Panc1 (cell line): ENCODE measurements at regions not wholly inside any gene's neighbourhood (a gene's known extent, or its start where the extent isn't known, plus 50 kb on each side); places are given as distances from the start of the nearest gene placed in this dataset.

Experiments used
- ATAC-seq: fragments of 200-7000 bp; cut with Tn5 transposase; 2 replicates; pipeline ENCODE4 v1.9.1; 2020; ENCODE audit warnings: mild to moderate bottlenecking, moderate library complexity
- BruUV-seq: library from RNA; stranded (reverse); fragments of 400-500 nt; replicated peaks from 2 replicates; lab custom pipeline; 2021; lab: Mats Ljungman, UMichigan
- CTCF ChIA-PET: fragments of 300-600 bp; sonication (Branson Sonifier 250); formaldehyde crosslinking; loops from one replicate; lab custom pipeline; 2022; ENCODE audit warnings: antibody characterized with exemption; lab: Charles Lee
- POLR2A ChIA-PET: fragments of 300-600 bp; sonication (Branson Sonifier 250); formaldehyde crosslinking; loops from one replicate; lab custom pipeline; 2022; ENCODE audit warnings: antibody characterized with exemption; lab: Charles Lee
- DNase-seq: peaks from one replicate; pipeline ENCODE4 v3.0.0-alpha.2; 2010; ENCODE audit warnings: low read depth, low spot score
- H3K27ac ChIP-seq: 2 replicates; pipeline ENCODE4 v1.5.1; 2011; ENCODE audit warnings: mild to moderate bottlenecking, low read length, inconsistent platforms
- H3K27me3 ChIP-seq: fragments of 200-500 bp; sonication (Bioruptor generic); 2 replicates; pipeline ENCODE4 v1.6.0; 2014; ENCODE audit warnings: low read length, inconsistent platforms; ENCODE audit not compliant: control insufficient read depth, insufficient read depth
- H3K36me3 ChIP-seq: fragments of 200-500 bp; sonication (Bioruptor generic); 2 replicates; pipeline ENCODE4 v1.5.1; 2014; ENCODE audit warnings: inconsistent platforms, mild to moderate bottlenecking, low read length, moderate library complexity; ENCODE audit not compliant: control insufficient read depth, insufficient read depth
- H3K4me1 ChIP-seq: 2 replicates; pipeline ENCODE4 v1.5.1; 2011; ENCODE audit warnings: inconsistent platforms, mild to moderate bottlenecking, low read length, moderate library complexity; ENCODE audit not compliant: control insufficient read depth, insufficient read depth
- H3K4me3 ChIP-seq, 2 experiments: 2 replicates each; pipeline ENCODE4 v1.5.1; 2011 to 2012; ENCODE audit warnings: low read depth in 2 of 2, low read length in 2 of 2, mild to moderate bottlenecking in 2 of 2, inconsistent platforms in 1 of 2, moderate library complexity in 1 of 2
- H3K9me3 ChIP-seq: fragments of 200-500 bp; sonication (Bioruptor generic); 2 replicates; pipeline ENCODE4 v1.5.1; 2014; ENCODE audit warnings: low read depth, mild to moderate bottlenecking, inconsistent platforms, low read length, moderate library complexity; ENCODE audit not compliant: control insufficient read depth, insufficient read depth
- POLR2AphosphoS5 ChIP-seq: IDR thresholded peaks from 2 replicates; pipeline ENCODE4 v1.6.1; 2012; ENCODE audit warnings: mild to moderate bottlenecking, low read depth, low read length, moderate library complexity
- SIN3A ChIP-seq: IDR thresholded peaks from 2 replicates; pipeline ENCODE4 v1.6.1; 2012; ENCODE audit warnings: low read depth, mild to moderate bottlenecking, low read length, moderate library complexity, borderline replicate concordance; ENCODE audit not compliant: insufficient read depth
- TCF7L2 ChIP-seq: IDR thresholded peaks from 2 replicates; pipeline ENCODE4 v1.6.1; 2011; ENCODE audit warnings: mild to moderate bottlenecking, low read depth, low read length, inconsistent platforms
- in situ Hi-C: cut with HindIII; loops from 2 replicates; pipeline ENCODE4 v1.10.0; 2016; ENCODE audit warnings: low sequenced_read_pairs, low pct_unique_long_range_greater_than_20kb
- intact Hi-C: fragments of 100-400 bp; cut with micrococcal nuclease; formaldehyde crosslinking; loops from one replicate; pipeline ENCODE4 v1.10.0; 2022; ENCODE audit not compliant: unreplicated experiment
- TF ChIP-seq, protein P1 (sequence below): fragments of 450-650 bp; IDR thresholded peaks from 2 replicates; pipeline ENCODE4 v1.5.1; 2017; ENCODE audit warnings: mild to moderate bottlenecking
- TF ChIP-seq, protein P2 (sequence below), 2 experiments: IDR thresholded peaks; 2 replicates each; pipeline ENCODE4 v1.6.1; 2011 to 2012; ENCODE audit warnings: low read depth in 2 of 2, control low read depth in 1 of 2, low read length in 1 of 2, mild to moderate bottlenecking in 1 of 2, moderate library complexity in 1 of 2; ENCODE audit not compliant: insufficient read depth in 1 of 2

DNA sequence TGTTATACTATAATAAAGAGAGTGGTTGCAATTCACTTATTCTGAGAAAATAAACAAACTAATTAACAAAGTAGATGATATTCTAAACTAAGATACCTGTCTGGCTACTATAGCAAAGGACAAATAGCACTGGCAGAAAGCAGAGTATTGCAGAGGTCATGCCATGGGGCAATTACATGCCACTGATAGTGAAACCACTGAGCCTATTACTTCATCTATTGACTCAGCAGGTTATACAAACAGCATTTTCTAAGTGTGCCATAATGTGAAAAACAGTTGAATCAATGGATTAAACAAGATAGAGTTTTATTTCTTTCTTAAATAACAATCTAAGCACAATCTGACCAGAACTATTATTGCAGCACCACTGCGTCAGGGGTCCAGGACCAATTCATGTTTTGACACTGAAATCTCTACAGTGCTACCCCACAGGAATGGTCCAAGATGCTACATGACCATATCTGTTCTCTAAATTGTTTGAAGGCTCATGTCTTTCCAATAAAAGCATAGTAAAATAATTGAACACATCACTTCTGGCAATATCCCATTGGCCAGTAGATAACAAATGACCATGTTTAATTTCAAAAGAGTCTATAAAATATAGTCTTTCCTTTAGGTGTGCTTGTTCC lies 389.5 kb upstream of the GRID2 start:
- Histone ChIP-seq H3K27me3 (no peaks in the 10 kb centered on the region), H3K4me3 (no peak overlapping the region), H3K36me3 (no peaks in the 10 kb centered on the region), H3K9me3 (no peaks in the 10 kb centered on the region), H3K27ac (no peak overlapping the region), H3K4me1 (no peaks in the 10 kb centered on the region)
- POLR2A ChIA-PET: no interaction called here
- in situ Hi-C loops (no loop called here), intact Hi-C loops (no loop called here)
- ATAC-seq: no peak
- TF ChIP-seq TCF7L2: no peak
- no peak for TF ChIP-seq POLR2AphosphoS5
- TF ChIP-seq, protein P1, sequence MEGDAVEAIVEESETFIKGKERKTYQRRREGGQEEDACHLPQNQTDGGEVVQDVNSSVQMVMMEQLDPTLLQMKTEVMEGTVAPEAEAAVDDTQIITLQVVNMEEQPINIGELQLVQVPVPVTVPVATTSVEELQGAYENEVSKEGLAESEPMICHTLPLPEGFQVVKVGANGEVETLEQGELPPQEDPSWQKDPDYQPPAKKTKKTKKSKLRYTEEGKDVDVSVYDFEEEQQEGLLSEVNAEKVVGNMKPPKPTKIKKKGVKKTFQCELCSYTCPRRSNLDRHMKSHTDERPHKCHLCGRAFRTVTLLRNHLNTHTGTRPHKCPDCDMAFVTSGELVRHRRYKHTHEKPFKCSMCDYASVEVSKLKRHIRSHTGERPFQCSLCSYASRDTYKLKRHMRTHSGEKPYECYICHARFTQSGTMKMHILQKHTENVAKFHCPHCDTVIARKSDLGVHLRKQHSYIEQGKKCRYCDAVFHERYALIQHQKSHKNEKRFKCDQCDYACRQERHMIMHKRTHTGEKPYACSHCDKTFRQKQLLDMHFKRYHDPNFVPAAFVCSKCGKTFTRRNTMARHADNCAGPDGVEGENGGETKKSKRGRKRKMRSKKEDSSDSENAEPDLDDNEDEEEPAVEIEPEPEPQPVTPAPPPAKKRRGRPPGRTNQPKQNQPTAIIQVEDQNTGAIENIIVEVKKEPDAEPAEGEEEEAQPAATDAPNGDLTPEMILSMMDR: no peak
- TF ChIP-seq, protein P2, sequence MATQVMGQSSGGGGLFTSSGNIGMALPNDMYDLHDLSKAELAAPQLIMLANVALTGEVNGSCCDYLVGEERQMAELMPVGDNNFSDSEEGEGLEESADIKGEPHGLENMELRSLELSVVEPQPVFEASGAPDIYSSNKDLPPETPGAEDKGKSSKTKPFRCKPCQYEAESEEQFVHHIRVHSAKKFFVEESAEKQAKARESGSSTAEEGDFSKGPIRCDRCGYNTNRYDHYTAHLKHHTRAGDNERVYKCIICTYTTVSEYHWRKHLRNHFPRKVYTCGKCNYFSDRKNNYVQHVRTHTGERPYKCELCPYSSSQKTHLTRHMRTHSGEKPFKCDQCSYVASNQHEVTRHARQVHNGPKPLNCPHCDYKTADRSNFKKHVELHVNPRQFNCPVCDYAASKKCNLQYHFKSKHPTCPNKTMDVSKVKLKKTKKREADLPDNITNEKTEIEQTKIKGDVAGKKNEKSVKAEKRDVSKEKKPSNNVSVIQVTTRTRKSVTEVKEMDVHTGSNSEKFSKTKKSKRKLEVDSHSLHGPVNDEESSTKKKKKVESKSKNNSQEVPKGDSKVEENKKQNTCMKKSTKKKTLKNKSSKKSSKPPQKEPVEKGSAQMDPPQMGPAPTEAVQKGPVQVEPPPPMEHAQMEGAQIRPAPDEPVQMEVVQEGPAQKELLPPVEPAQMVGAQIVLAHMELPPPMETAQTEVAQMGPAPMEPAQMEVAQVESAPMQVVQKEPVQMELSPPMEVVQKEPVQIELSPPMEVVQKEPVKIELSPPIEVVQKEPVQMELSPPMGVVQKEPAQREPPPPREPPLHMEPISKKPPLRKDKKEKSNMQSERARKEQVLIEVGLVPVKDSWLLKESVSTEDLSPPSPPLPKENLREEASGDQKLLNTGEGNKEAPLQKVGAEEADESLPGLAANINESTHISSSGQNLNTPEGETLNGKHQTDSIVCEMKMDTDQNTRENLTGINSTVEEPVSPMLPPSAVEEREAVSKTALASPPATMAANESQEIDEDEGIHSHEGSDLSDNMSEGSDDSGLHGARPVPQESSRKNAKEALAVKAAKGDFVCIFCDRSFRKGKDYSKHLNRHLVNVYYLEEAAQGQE (IDR thresholded peaks at IDR 0.05; ENCODE audit: insufficient read depth in 1 of 2, low read depth in 2 of 2, low read length in 1 of 2): no peak
- TF ChIP-seq SIN3A: no peak
- BruUV-seq: no TSS peak
- CTCF ChIA-PET: no interaction called here
- no peak for DNase-seq

DNA sequence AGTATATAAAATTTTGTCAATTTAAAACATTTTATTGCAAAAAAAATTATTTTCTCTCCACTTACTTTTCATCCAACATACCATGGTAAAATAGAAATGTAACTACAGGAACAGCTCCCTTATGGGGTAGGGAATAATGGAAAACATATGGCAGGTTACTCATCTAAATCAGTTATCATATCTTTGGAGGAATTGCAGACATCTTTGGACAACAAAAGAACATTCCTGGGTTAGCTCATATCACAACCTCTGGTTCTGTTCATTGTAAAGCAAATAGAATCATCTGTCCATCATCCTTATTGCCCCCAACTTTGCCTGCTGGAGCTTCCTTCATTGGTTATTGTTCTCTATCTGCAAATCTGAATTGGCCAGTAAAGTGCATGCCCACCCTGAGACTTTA lies 387.5 kb upstream of the GRID2 start:
- no TSS peak for BruUV-seq
- H3K4me1 ChIP-seq: no peaks in the 10 kb centered on the region
- H3K4me3 ChIP-seq: no peak overlapping the region
- TF ChIP-seq POLR2AphosphoS5 (no peak), SIN3A (no peak), TCF7L2 (no peak)
- TF ChIP-seq, protein P2 (IDR thresholded peaks at IDR 0.05; ENCODE audit: insufficient read depth in 1 of 2, low read depth in 2 of 2, low read length in 1 of 2): no peak
- TF ChIP-seq, protein P1: no peak
- POLR2A ChIA-PET: no interaction called here
- no peaks in the 10 kb centered on the region for H3K36me3 ChIP-seq
- CTCF ChIA-PET: no interaction called here
- no peaks in the 10 kb centered on the region for H3K9me3 ChIP-seq
- intact Hi-C loops (no loop called here), in situ Hi-C loops (no loop called here)
- no peak for ATAC-seq
- DNase-seq: no peak
- no peaks in the 10 kb centered on the region for H3K27me3 ChIP-seq
- no peak overlapping the region for H3K27ac ChIP-seq
